ENCODE measurements at regions not wholly inside any gene's neighbourhood (a gene's known extent, or its start where the extent isn't known, plus 50 kb on each side); places are given as distances from the start of the nearest gene placed in this dataset.

DNA sequence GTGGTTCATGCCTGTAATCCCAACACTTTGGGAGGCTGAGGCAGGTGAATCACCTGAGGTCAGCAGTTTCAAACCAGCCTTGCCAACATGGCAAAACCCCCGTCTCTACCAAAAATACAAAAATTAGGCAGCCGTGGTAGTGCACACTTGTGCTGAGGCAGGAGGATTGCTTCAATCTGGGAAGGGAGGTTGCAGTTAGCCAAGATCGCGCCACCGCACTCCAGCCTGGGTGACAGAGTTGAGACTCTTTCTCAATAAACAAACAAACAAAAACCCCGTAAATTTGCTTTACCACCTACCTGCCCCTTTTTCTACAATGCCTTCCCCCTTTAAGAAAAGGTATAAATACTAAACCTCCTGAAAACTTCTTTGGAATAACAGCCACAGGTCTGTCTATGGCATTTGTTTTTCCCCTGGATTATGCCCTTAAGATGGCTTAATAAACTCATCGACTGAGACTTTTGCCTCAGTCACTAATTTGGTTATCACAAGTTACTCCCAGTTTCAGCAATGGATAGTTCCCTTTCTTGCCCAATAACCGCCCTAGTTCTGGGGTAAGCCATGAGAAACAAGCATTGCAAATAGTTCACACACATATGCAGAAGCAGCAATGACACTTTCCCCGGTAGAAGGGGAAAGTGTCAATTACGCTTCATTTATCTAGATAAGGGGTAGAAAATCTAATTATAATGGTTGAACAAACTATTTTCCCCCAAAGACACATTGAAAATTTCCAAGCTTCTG is 52.8 kb upstream of the SVIL start:
- Histone ChIP-seq H3K9ac (ENCODE audit: low read length) (no peak overlapping the region), H3K9me3 (ENCODE audit: low read length) (no peaks in the 10 kb centered on the region), H3K27ac (ENCODE audit: low read depth, low read length) (peak overlapping the region; percentile 39), H3K4me1 (ENCODE audit: insufficient read depth, low read length) (peaks cover 39% of the 10 kb centered on the region), H3K27me3 (ENCODE audit: control insufficient read depth in 1 of 2, insufficient read depth in 2 of 2, low read length in 2 of 2) (no peaks in the 10 kb centered on the region), H3K4me3 (ENCODE audit: low read depth in 1 of 2, low read length in 2 of 2) (no peak overlapping the region), H3K36me3 (ENCODE audit: insufficient read depth, low read length) (peaks cover 37% of the 10 kb centered on the region)

DNA sequence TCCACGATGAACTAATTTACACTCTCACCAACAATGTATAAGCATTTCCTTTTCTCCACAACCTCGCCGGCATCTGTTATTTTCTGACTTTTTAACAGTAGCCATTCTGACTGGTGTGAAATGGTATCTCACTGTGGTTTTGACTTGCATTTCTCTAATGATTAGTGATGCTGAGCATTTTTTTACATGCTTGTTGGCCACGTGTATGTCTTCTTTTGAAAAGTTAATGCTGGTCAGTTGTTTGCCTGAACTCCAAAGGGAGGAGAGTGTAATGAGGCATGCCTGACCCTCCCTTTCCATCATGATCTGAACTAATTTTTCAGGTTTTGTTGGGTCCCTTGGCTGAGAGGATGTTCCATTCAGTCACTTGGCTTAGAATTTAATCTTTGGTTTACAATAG is 50.7 kb upstream of the SVIL start:
- H3K9me3 ChIP-seq (ENCODE audit: low read length), result no peaks in the 10 kb centered on the region
- H3K9ac ChIP-seq (ENCODE audit: low read length), result no peak overlapping the region
- no peak overlapping the region for H3K27ac ChIP-seq (ENCODE audit: low read depth, low read length)
- no peaks in the 10 kb centered on the region for H3K27me3 ChIP-seq (ENCODE audit: control insufficient read depth in 1 of 2, insufficient read depth in 2 of 2, low read length in 2 of 2)
- no peak overlapping the region for H3K4me3 ChIP-seq (ENCODE audit: low read depth in 1 of 2, low read length in 2 of 2)
- peaks cover 41% of the 10 kb centered on the region for H3K4me1 ChIP-seq (ENCODE audit: insufficient read depth, low read length)
- H3K36me3 ChIP-seq (ENCODE audit: insufficient read depth, low read length), result peaks cover 54% of the 10 kb centered on the region
